AG09309 (cell line): ENCODE measurements at regions not wholly inside any gene's neighbourhood (a gene's known extent, or its start where the extent isn't known, plus 50 kb on each side); places are given as distances from the start of the nearest gene placed in this dataset.

Experiments
- DNase-seq: peaks from one replicate; pipeline ENCODE4 v3.0.0-alpha.2; 2010; ENCODE audit warnings: low read depth
- H3K4me3 ChIP-seq: 2 replicates; pipeline ENCODE4 v1.5.1; 2011; ENCODE audit warnings: mild to moderate bottlenecking, low read depth, low read length, moderate library complexity; ENCODE audit not compliant: control insufficient read depth
- CTCF ChIP-seq: IDR thresholded peaks from 2 replicates; pipeline ENCODE4 v1.5.1; 2011; ENCODE audit warnings: mild to moderate bottlenecking, low read depth, low read length, inconsistent platforms; ENCODE audit not compliant: insufficient read depth, control insufficient read depth; ENCODE audit errors: missing control alignments

DNA sequence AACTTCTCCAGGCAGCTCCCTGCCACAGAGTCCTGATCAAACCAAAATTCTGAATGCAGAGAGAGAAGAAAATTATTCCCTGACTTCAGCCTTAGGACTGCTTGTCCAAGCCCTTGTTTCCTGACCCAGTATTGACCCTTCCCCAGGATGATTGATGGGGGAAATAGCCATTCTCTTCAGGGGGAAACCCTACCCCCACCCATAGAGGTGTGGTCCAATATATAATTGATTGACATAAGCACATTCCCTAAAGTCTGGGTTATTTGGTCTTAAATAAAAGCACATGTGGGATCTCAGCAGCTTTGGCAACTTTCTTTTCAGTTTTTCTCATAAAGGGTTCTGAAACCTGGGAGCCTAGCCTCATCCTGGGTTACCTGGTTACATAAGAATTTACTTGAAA is 201.2 kb upstream of the DDHD1 start:
- TF ChIP-seq CTCF, result no peak
- H3K4me3 ChIP-seq, result no peak overlapping the region
- no peak for DNase-seq

GRCh38 chr14:53350866-53351265 is 197.7 kb upstream of the DDHD1 start:
- no peak for TF ChIP-seq CTCF
- no peak overlapping the region for H3K4me3 ChIP-seq
- no peak for DNase-seq

DNA sequence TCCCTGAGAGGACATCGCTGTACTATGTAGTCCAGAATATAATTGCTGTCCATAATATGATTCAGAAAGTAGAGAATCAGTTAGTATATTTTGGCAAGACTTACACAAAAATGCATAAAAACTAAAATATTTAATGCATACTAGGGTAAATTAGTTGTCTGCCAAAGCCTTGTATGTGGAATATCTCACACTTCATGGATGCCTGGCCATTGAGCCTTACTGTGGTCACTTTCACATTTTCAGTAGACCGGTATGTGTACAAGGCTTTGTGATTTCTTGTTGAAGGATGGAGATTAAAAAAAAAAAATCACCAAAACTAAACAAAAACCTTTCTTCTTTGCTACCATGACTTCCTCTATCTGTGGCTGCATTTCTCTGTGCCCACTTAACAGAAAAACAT is 197.3 kb upstream of the DDHD1 start:
- no peak for TF ChIP-seq CTCF
- DNase-seq, result no peak

GRCh38 chr14:53346988-53347387 is 193.9 kb upstream of the DDHD1 start:
- H3K4me3 ChIP-seq, result no peak overlapping the region
- no peak for TF ChIP-seq CTCF
- no peak for DNase-seq

More for the DNA sequence above, 197.3 kb upstream of the DDHD1 start:
- H3K4me3 ChIP-seq, result no peak overlapping the region

GRCh38 chr14:53341324-53341723 is 188.2 kb upstream of the DDHD1 start:
- H3K4me3 ChIP-seq, result no peak overlapping the region
- no peak for DNase-seq
- no peak for TF ChIP-seq CTCF

GRCh38 chr14:53338192-53338591 is 185.1 kb upstream of the DDHD1 start:
- no peak overlapping the region for H3K4me3 ChIP-seq
- no peak for DNase-seq
- no peak for TF ChIP-seq CTCF

DNA sequence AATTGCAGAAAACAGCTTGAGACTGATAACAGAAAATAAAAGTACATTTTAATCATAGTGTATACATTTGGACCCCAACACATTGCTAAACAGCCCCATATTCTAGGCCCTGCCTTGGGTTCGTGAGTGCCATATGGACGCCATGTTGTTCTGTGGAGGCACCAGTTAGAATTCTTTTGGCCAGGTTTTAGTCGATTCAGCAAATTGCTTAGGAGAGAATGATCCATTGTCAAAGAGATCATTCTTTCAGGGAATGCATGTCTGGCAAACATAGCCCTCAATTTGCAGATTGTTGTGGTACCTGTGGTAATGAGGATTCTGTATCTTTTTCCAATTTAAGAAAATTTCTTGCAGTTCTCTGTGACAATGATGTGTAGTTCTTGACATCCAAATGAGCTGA is 183.6 kb upstream of the DDHD1 start:
- no peak overlapping the region for H3K4me3 ChIP-seq
- no peak for DNase-seq
- no peak for TF ChIP-seq CTCF
